H1 (cell line): ENCODE measurements at regions not wholly inside any gene's neighbourhood (a gene's known extent, or its start where the extent isn't known, plus 50 kb on each side); places are given as distances from the start of the nearest gene placed in this dataset.

ENCODE experiments used
- HDAC2 ChIP-seq, 2 experiments: fragments of 300-600 bp in 1 of 2; sonication (generic) in 1 of 2; IDR thresholded peaks; 2 replicates each; pipeline ENCODE4 v1.6.1; 2011 to 2012; ENCODE audit warnings: low read depth in 2 of 2, low read length in 2 of 2, mild to moderate bottlenecking in 2 of 2, moderate library complexity in 2 of 2, borderline replicate concordance in 1 of 2, inconsistent platforms in 1 of 2
- JUN ChIP-seq: IDR thresholded peaks from 2 replicates; pipeline ENCODE4 v1.6.1; 2011; ENCODE audit warnings: low read depth, mild to moderate bottlenecking, improper control_type of control experiment, low read length
- RAD21 ChIP-seq, 2 experiments: IDR thresholded peaks in 1 of 2; conservative IDR thresholded peaks in 1 of 2; 2 replicates each; pipeline ENCODE4 v1.6.1; 2011; ENCODE audit warnings: low read depth in 2 of 2, low read length in 2 of 2, improper control_type of control experiment in 1 of 2, inconsistent platforms in 1 of 2, mild to moderate bottlenecking in 1 of 2, moderate library complexity in 1 of 2
- TF ChIP-seq, protein P1 (sequence below): fragments of 300-600 bp; sonication (generic); IDR thresholded peaks from 2 replicates; pipeline ENCODE4 v1.7.1; 2012; ENCODE audit warnings: low read length, moderate library complexity, mild to moderate bottlenecking, inconsistent platforms; ENCODE audit not compliant: insufficient replicate concordance
- TF ChIP-seq, protein P2 (sequence below), 3 experiments: IDR thresholded peaks; 1 replicate in 2 of 3; 2 replicates in 1 of 3; pipeline versions ENCODE4 v1.5.1 to v1.6.1; 2011; ENCODE audit warnings: low read length in 3 of 3, mild to moderate bottlenecking in 3 of 3, inconsistent platforms in 2 of 3, low read depth in 1 of 3, moderate library complexity in 1 of 3; ENCODE audit not compliant: insufficient read depth in 1 of 3; ENCODE audit errors: control extremely low read depth in 1 of 3

DNA sequence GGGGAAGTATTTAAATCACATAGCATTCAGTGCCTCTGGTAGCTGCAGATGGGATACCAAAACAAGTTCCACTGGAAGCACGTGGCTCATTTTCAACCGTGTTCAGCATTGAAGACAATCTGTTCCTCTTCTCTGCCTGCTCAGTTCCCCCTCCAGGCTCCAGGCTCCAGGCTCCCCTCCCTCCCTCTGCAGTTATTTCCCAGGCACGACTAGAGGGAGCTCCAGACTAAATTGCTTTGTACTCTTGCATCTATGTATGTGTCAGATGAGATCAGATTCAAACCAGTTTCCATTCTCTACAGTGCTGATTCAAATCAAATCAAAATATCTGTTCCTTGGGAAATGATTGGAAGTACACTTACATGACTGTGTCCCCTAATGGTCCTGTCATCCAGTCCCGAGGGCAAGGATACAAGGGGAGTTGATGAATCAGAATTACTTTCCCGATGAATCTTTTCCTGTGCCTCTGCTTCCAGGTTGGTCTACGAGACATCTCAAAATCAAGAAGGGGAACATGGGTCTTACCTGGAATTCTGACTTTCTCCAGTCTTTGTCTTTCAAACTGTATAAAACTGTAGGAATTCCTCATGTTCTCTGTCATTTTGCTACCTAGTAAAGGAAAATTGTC is 600.5 kb downstream of the EDEM1 start (continued):
- TF ChIP-seq, protein P1, sequence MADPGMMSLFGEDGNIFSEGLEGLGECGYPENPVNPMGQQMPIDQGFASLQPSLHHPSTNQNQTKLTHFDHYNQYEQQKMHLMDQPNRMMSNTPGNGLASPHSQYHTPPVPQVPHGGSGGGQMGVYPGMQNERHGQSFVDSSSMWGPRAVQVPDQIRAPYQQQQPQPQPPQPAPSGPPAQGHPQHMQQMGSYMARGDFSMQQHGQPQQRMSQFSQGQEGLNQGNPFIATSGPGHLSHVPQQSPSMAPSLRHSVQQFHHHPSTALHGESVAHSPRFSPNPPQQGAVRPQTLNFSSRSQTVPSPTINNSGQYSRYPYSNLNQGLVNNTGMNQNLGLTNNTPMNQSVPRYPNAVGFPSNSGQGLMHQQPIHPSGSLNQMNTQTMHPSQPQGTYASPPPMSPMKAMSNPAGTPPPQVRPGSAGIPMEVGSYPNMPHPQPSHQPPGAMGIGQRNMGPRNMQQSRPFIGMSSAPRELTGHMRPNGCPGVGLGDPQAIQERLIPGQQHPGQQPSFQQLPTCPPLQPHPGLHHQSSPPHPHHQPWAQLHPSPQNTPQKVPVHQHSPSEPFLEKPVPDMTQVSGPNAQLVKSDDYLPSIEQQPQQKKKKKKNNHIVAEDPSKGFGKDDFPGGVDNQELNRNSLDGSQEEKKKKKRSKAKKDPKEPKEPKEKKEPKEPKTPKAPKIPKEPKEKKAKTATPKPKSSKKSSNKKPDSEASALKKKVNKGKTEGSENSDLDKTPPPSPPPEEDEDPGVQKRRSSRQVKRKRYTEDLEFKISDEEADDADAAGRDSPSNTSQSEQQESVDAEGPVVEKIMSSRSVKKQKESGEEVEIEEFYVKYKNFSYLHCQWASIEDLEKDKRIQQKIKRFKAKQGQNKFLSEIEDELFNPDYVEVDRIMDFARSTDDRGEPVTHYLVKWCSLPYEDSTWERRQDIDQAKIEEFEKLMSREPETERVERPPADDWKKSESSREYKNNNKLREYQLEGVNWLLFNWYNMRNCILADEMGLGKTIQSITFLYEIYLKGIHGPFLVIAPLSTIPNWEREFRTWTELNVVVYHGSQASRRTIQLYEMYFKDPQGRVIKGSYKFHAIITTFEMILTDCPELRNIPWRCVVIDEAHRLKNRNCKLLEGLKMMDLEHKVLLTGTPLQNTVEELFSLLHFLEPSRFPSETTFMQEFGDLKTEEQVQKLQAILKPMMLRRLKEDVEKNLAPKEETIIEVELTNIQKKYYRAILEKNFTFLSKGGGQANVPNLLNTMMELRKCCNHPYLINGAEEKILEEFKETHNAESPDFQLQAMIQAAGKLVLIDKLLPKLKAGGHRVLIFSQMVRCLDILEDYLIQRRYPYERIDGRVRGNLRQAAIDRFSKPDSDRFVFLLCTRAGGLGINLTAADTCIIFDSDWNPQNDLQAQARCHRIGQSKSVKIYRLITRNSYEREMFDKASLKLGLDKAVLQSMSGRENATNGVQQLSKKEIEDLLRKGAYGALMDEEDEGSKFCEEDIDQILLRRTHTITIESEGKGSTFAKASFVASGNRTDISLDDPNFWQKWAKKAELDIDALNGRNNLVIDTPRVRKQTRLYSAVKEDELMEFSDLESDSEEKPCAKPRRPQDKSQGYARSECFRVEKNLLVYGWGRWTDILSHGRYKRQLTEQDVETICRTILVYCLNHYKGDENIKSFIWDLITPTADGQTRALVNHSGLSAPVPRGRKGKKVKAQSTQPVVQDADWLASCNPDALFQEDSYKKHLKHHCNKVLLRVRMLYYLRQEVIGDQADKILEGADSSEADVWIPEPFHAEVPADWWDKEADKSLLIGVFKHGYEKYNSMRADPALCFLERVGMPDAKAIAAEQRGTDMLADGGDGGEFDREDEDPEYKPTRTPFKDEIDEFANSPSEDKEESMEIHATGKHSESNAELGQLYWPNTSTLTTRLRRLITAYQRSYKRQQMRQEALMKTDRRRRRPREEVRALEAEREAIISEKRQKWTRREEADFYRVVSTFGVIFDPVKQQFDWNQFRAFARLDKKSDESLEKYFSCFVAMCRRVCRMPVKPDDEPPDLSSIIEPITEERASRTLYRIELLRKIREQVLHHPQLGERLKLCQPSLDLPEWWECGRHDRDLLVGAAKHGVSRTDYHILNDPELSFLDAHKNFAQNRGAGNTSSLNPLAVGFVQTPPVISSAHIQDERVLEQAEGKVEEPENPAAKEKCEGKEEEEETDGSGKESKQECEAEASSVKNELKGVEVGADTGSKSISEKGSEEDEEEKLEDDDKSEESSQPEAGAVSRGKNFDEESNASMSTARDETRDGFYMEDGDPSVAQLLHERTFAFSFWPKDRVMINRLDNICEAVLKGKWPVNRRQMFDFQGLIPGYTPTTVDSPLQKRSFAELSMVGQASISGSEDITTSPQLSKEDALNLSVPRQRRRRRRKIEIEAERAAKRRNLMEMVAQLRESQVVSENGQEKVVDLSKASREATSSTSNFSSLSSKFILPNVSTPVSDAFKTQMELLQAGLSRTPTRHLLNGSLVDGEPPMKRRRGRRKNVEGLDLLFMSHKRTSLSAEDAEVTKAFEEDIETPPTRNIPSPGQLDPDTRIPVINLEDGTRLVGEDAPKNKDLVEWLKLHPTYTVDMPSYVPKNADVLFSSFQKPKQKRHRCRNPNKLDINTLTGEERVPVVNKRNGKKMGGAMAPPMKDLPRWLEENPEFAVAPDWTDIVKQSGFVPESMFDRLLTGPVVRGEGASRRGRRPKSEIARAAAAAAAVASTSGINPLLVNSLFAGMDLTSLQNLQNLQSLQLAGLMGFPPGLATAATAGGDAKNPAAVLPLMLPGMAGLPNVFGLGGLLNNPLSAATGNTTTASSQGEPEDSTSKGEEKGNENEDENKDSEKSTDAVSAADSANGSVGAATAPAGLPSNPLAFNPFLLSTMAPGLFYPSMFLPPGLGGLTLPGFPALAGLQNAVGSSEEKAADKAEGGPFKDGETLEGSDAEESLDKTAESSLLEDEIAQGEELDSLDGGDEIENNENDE, result no peak
- TF ChIP-seq RAD21 (IDR thresholded peaks at IDR 0.05 in 1 of 2, conservative IDR thresholded peaks at IDR 0.05 in 1 of 2; ENCODE audit: low read depth in 2 of 2, low read length in 2 of 2) (peak; percentile 58 to 75), JUN (no peak), HDAC2 (IDR thresholded peaks at IDR 0.05; ENCODE audit: borderline replicate concordance in 1 of 2, low read depth in 2 of 2, low read length in 2 of 2) (no peak)
- TF ChIP-seq, protein P2, sequence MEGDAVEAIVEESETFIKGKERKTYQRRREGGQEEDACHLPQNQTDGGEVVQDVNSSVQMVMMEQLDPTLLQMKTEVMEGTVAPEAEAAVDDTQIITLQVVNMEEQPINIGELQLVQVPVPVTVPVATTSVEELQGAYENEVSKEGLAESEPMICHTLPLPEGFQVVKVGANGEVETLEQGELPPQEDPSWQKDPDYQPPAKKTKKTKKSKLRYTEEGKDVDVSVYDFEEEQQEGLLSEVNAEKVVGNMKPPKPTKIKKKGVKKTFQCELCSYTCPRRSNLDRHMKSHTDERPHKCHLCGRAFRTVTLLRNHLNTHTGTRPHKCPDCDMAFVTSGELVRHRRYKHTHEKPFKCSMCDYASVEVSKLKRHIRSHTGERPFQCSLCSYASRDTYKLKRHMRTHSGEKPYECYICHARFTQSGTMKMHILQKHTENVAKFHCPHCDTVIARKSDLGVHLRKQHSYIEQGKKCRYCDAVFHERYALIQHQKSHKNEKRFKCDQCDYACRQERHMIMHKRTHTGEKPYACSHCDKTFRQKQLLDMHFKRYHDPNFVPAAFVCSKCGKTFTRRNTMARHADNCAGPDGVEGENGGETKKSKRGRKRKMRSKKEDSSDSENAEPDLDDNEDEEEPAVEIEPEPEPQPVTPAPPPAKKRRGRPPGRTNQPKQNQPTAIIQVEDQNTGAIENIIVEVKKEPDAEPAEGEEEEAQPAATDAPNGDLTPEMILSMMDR (IDR thresholded peaks at IDR 0.05; ENCODE audit: control extremely low read depth in 1 of 3, insufficient read depth in 1 of 3, low read depth in 1 of 3, low read length in 3 of 3), result peak; percentile 28 to 52 (median 32); a peak in 3 of 4 replicates
